Suprapubic skin (tissue), 4 donors: ENCODE measurements at regions not wholly inside any gene's neighbourhood (a gene's known extent, or its start where the extent isn't known, plus 50 kb on each side); places are given as distances from the start of the nearest gene placed in this dataset.

Experiments
- DNase-seq, 2 donors: peaks; one replicate each; pipeline ENCODE4 v3.0.0-alpha.2; 2019; ENCODE audit warnings: low spot score in 2 of 2
- H3K27ac ChIP-seq: fragments of 200-600 bp; sonication (generic); one replicate; pipeline ENCODE4 v1.5.1; 2019
- H3K27me3 ChIP-seq: fragments of 200-600 bp; sonication (generic); one replicate; pipeline ENCODE4 v1.5.1; 2019
- H3K36me3 ChIP-seq: fragments of 200-600 bp; sonication (generic); one replicate; pipeline ENCODE4 v1.5.1; 2019
- H3K4me1 ChIP-seq: fragments of 200-600 bp; sonication (generic); one replicate; pipeline ENCODE4 v1.5.1; 2019
- H3K4me3 ChIP-seq: fragments of 200-600 bp; sonication (generic); one replicate; pipeline ENCODE4 v1.5.1; 2019; ENCODE audit warnings: mild to moderate bottlenecking
- H3K9me3 ChIP-seq: fragments of 200-600 bp; sonication (generic); one replicate; pipeline ENCODE4 v1.5.1; 2019
- CTCF ChIP-seq, 2 donors: fragments of 200-600 bp in 1 of 2; fragments of 450-650 bp in 1 of 2; sonication (generic) in 1 of 2; IDR thresholded peaks; one replicate each; pipeline ENCODE4 v1.5.1; 2016 to 2019; ENCODE audit warnings: antibody characterized with exemption in 2 of 2, mild to moderate bottlenecking in 1 of 2, moderate library complexity in 1 of 2
- EP300 ChIP-seq: sonication (generic); formaldehyde crosslinking; IDR thresholded peaks from one replicate; pipeline ENCODE4 v1.6.1; 2017; ENCODE audit warnings: antibody characterized with exemption
- POLR2A ChIP-seq, 2 donors: fragments of 450-650 bp; IDR thresholded peaks; one replicate each; pipeline ENCODE4 v1.6.1; 2017; ENCODE audit warnings: antibody characterized with exemption in 2 of 2, mild to moderate bottlenecking in 2 of 2, moderate library complexity in 2 of 2
- POLR2AphosphoS5 ChIP-seq, 3 donors: sonication (generic); formaldehyde crosslinking; IDR thresholded peaks; one replicate each; pipeline ENCODE4 v1.6.1; 2017; ENCODE audit warnings: antibody characterized with exemption in 3 of 3
- WGBS: methylation state at CpG from one replicate; pipeline ENCODE4 v1.1.5; 2018; 5-methylcytosine and 5-hydroxymethylcytosine counted together

- Histone ChIP-seq H3K27me3 (no peaks in the 10 kb centered on the region), H3K36me3 (no peaks in the 10 kb centered on the region), H3K4me3 (no peak overlapping the region), H3K4me1 (no peaks in the 10 kb centered on the region), H3K27ac (no peak overlapping the region), H3K9me3 (no peaks in the 10 kb centered on the region)
- 87% methylated on average over 7 of the region's 7 CpGs for WGBS
- no peak for DNase-seq
- no peak for TF ChIP-seq EP300
- no peak for TF ChIP-seq POLR2AphosphoS5 (IDR thresholded peaks at IDR 0.05)
- TF ChIP-seq CTCF (IDR thresholded peaks at IDR 0.05), result no peak
- no peak for TF ChIP-seq POLR2A (IDR thresholded peaks at IDR 0.05)
Measured at GRCh38 chr12:128133321-128134073, 133.5 kb upstream of the TMEM132C start.

- Histone ChIP-seq H3K27me3 (no peaks in the 10 kb centered on the region), H3K9me3 (no peaks in the 10 kb centered on the region), H3K4me1 (no peaks in the 10 kb centered on the region), H3K27ac (no peak overlapping the region), H3K4me3 (no peak overlapping the region), H3K36me3 (no peaks in the 10 kb centered on the region)
- whole genome bisulfite sequencing, result 63% methylated on average over 6 of the region's 6 CpGs
- TF ChIP-seq CTCF (IDR thresholded peaks at IDR 0.05) (no peak), POLR2AphosphoS5 (IDR thresholded peaks at IDR 0.05) (no peak), EP300 (no peak), POLR2A (IDR thresholded peaks at IDR 0.05) (no peak)
- no peak for DNase-seq
Measured at GRCh38 chr12:128137140-128137539, 129.8 kb upstream of the TMEM132C start.

- no peaks in the 10 kb centered on the region for H3K36me3 ChIP-seq
- no peaks in the 10 kb centered on the region for H3K4me1 ChIP-seq
- TF ChIP-seq CTCF (IDR thresholded peaks at IDR 0.05), result no peak
- no peak for TF ChIP-seq EP300
- TF ChIP-seq POLR2A (IDR thresholded peaks at IDR 0.05), result no peak
- TF ChIP-seq POLR2AphosphoS5 (IDR thresholded peaks at IDR 0.05), result no peak
- no peak for DNase-seq
- no peaks in the 10 kb centered on the region for H3K9me3 ChIP-seq
- no peak overlapping the region for H3K27ac ChIP-seq
- H3K27me3 ChIP-seq, result no peaks in the 10 kb centered on the region
- 84% methylated on average over 1 of the region's 1 CpG for WGBS
- H3K4me3 ChIP-seq, result no peak overlapping the region
Measured at GRCh38 chr12:128138125-128138524, 128.8 kb upstream of the TMEM132C start.

- Histone ChIP-seq H3K4me3 (no peak overlapping the region), H3K27ac (no peak overlapping the region), H3K36me3 (no peaks in the 10 kb centered on the region), H3K9me3 (peaks cover 4% of the 10 kb centered on the region), H3K4me1 (no peaks in the 10 kb centered on the region), H3K27me3 (no peaks in the 10 kb centered on the region)
- no peak for DNase-seq
- 49% methylated on average over 4 of the region's 4 CpGs for WGBS
- TF ChIP-seq POLR2AphosphoS5 (IDR thresholded peaks at IDR 0.05), result no peak
- TF ChIP-seq POLR2A (IDR thresholded peaks at IDR 0.05), result no peak
- no peak for TF ChIP-seq EP300
- TF ChIP-seq CTCF (IDR thresholded peaks at IDR 0.05), result no peak
Measured at GRCh38 chr12:128140551-128140950, 126.4 kb upstream of the TMEM132C start.

- WGBS, result 74% methylated on average over 5 of the region's 5 CpGs
Measured at GRCh38 chr12:128150961-128151360, 116.0 kb upstream of the TMEM132C start.

More at GRCh38 chr12:128150961-128151360, 116.0 kb upstream of the TMEM132C start:
- Histone ChIP-seq H3K27ac (no peak overlapping the region), H3K27me3 (no peaks in the 10 kb centered on the region), H3K4me1 (no peaks in the 10 kb centered on the region), H3K4me3 (no peak overlapping the region), H3K9me3 (no peaks in the 10 kb centered on the region), H3K36me3 (no peaks in the 10 kb centered on the region)
- TF ChIP-seq POLR2A (IDR thresholded peaks at IDR 0.05), result no peak
- no peak for TF ChIP-seq CTCF (IDR thresholded peaks at IDR 0.05)
- TF ChIP-seq POLR2AphosphoS5 (IDR thresholded peaks at IDR 0.05), result no peak
- no peak for TF ChIP-seq EP300
- no peak for DNase-seq
